HCT116 (cell line): ENCODE measurements at regions not wholly inside any gene's neighbourhood (a gene's known extent, or its start where the extent isn't known, plus 50 kb on each side); places are given as distances from the start of the nearest gene placed in this dataset.

ENCODE experiments used
- ATF3 ChIP-seq: IDR thresholded peaks from 2 replicates; pipeline ENCODE4 v1.6.1; 2012
- CTCF ChIP-seq, 3 experiments: fragments of 200-600 bp in 1 of 3; sonication (generic) in 1 of 3; IDR thresholded peaks in 2 of 3; conservative IDR thresholded peaks in 1 of 3; 2 replicates each; pipeline ENCODE4 v1.5.1; 2012 to 2017; ENCODE audit warnings: low read depth in 2 of 3, low read length in 2 of 3, antibody characterized with exemption in 1 of 3, borderline replicate concordance in 1 of 3, control low read depth in 1 of 3, mild to moderate bottlenecking in 1 of 3, mixed read lengths in 1 of 3, mixed run types in 1 of 3, moderate library complexity in 1 of 3; ENCODE audit not compliant: insufficient read depth in 1 of 3
- EZH2 ChIP-seq: fragments of 200-600 bp; sonication (generic); IDR thresholded peaks from 2 replicates; pipeline ENCODE4 v1.6.1; 2017; ENCODE audit warnings: antibody characterized with exemption, mixed run types
- MAX ChIP-seq: IDR thresholded peaks from 2 replicates; pipeline ENCODE4 v1.6.1; 2012
- POLR2A ChIP-seq: IDR thresholded peaks from 2 replicates; pipeline ENCODE4 v1.7.0; 2011; ENCODE audit warnings: borderline replicate concordance; ENCODE audit not compliant: insufficient read depth, insufficient read length; ENCODE audit errors: extremely low read depth
- REST ChIP-seq: IDR thresholded peaks from 2 replicates; pipeline ENCODE4 v1.6.1; 2012; ENCODE audit warnings: low read depth
- SP1 ChIP-seq: IDR thresholded peaks from 2 replicates; pipeline ENCODE4 v1.6.1; 2012; ENCODE audit warnings: low read depth
- TCF7L2 ChIP-seq: IDR thresholded peaks from 2 replicates; pipeline ENCODE4 v1.7.0; 2011; ENCODE audit warnings: borderline replicate concordance, inconsistent platforms; ENCODE audit not compliant: insufficient read depth, insufficient read length; ENCODE audit errors: extremely low read depth
- YY1 ChIP-seq: IDR thresholded peaks from 2 replicates; pipeline ENCODE4 v1.6.1; 2011; ENCODE audit warnings: low read length, low read depth, moderate library complexity, mild to moderate bottlenecking; ENCODE audit not compliant: insufficient replicate concordance; ENCODE audit errors: extremely low read depth

- TF ChIP-seq ATF3: no peak
- no peak for TF ChIP-seq EZH2
- TF ChIP-seq POLR2A: no peak
- no peak for TF ChIP-seq TCF7L2
- no peak for TF ChIP-seq CTCF (IDR thresholded peaks at IDR 0.05 in 2 of 3, conservative IDR thresholded peaks at IDR 0.05 in 1 of 3; ENCODE audit: borderline replicate concordance in 1 of 3, insufficient read depth in 1 of 3, low read depth in 2 of 3, low read length in 2 of 3)
- no peak for TF ChIP-seq SP1
- no peak for TF ChIP-seq MAX
- TF ChIP-seq YY1: no peak
- no peak for TF ChIP-seq REST
These were observed 79.2 kb downstream of the LINC00237 start for GRCh38 chr20:21026951-21027350.
